K562 (cell line): ENCODE measurements at regions not wholly inside any gene's neighbourhood (a gene's known extent, or its start where the extent isn't known, plus 50 kb on each side); places are given as distances from the start of the nearest gene placed in this dataset.

Source experiments
- ATAC-seq: fragments of 200-7000 bp; cut with Tn5 transposase; 3 replicates; pipeline ENCODE4 v1.9.1; 2020; ENCODE audit warnings: moderate library complexity
- BruUV-seq: library from RNA; stranded (reverse); fragments of 400-500 nt; replicated peaks from 2 replicates; lab custom pipeline; 2021; lab: Mats Ljungman, UMichigan
- CTCF ChIA-PET: fragments of 300-600 bp; formaldehyde crosslinking; extraction: SDS; loops from one replicate; lab custom pipeline; 2021; ENCODE audit warnings: low intra/inter-chr PET ratio; lab: Yijun Ruan, JAX
- POLR2A ChIA-PET: fragments of 300-600, 350-650 bp; sonication (Branson Sonifier 250); formaldehyde crosslinking; extraction: SDS; loops from one replicate; lab custom pipeline; 2021; ENCODE audit warnings: antibody characterized with exemption, inconsistent platforms; lab: Yijun Ruan, JAX
- DNase-seq, 4 experiments: peaks; one replicate each; pipeline versions ENCODE4 v3.0.0 to v3.0.0-alpha.2; 2011 to 2018; ENCODE audit warnings: low spot score in 3 of 4, mixed read lengths in 3 of 4; ENCODE audit errors: extremely low read depth in 1 of 4
- FAIRE-seq: peaks from 2 replicates; lab custom pipeline; 2011; peaks lifted over from hg19 to GRCh38; lab: Jason Lieb, UNC
- H2AFZ ChIP-seq: 2 replicates; pipeline ENCODE4 v1.6.0; 2011; ENCODE audit warnings: low read depth, low read length, control low read depth, inconsistent platforms
- H3K27ac ChIP-seq: fragments of 200-600 bp; 3 replicates; pipeline ENCODE4 v1.8.0; 2011; ENCODE audit warnings: low read depth, mild to moderate bottlenecking, control low read depth, inconsistent platforms, low read length, moderate library complexity, mixed read lengths; ENCODE audit errors: extremely low read depth
- H3K27me3 ChIP-seq, 2 experiments: fragments of 300-600 bp in 1 of 2; 2 replicates in 1 of 2; 3 replicates in 1 of 2; pipeline versions ENCODE4 v1.6.0 to v1.8.0; 2011; ENCODE audit warnings: inconsistent platforms in 2 of 2, low read length in 2 of 2, mild to moderate bottlenecking in 1 of 2, mixed read lengths in 1 of 2, moderate library complexity in 1 of 2; ENCODE audit not compliant: control insufficient read depth in 2 of 2, insufficient read depth in 2 of 2
- H3K36me3 ChIP-seq: fragments of 300-600 bp; 3 replicates; pipeline ENCODE4 v1.8.0; 2011; ENCODE audit warnings: mild to moderate bottlenecking, low read length, inconsistent platforms; ENCODE audit not compliant: control insufficient read depth, insufficient read depth
- H3K4me1 ChIP-seq, 2 experiments: fragments of 200-600 bp in 1 of 2; replicated peaks in 1 of 2; 2 replicates in 1 of 2; 3 replicates in 1 of 2; pipeline versions ENCODE4 v1.5.1 to v1.8.0; 2011; ENCODE audit warnings: inconsistent platforms in 2 of 2, low read length in 2 of 2, mild to moderate bottlenecking in 1 of 2, mixed read lengths in 1 of 2, moderate library complexity in 1 of 2; ENCODE audit not compliant: control insufficient read depth in 2 of 2, insufficient read depth in 2 of 2
- H3K4me2 ChIP-seq: 2 replicates; pipeline ENCODE4 v1.6.1; 2011; ENCODE audit warnings: low read length, control low read depth, inconsistent platforms, mixed read lengths; ENCODE audit not compliant: insufficient read depth
- H3K4me3 ChIP-seq: fragments of 200-600 bp; sonication (generic), shearing (Covaris generic); 2 replicates; pipeline ENCODE4 v1.5.1; 2016; ENCODE audit warnings: control low read depth, inconsistent platforms
- H3K79me2 ChIP-seq: fragments of 200-600 bp; 3 replicates; pipeline ENCODE4 v1.8.0; 2011; ENCODE audit warnings: low read length, inconsistent platforms; ENCODE audit not compliant: control insufficient read depth, insufficient read depth
- H3K9ac ChIP-seq, 2 experiments: 2 replicates each; pipeline versions ENCODE4 v1.6.0 to v1.6.1; 2011; ENCODE audit warnings: low read depth in 2 of 2, low read length in 2 of 2, control low read depth in 1 of 2, inconsistent platforms in 1 of 2, mild to moderate bottlenecking in 1 of 2, mixed read lengths in 1 of 2; ENCODE audit not compliant: insufficient read depth in 1 of 2
- H3K9me1 ChIP-seq: one replicate; pipeline ENCODE4 v1.6.0; 2011; ENCODE audit warnings: inconsistent platforms, mild to moderate bottlenecking, low read length, moderate library complexity; ENCODE audit not compliant: control insufficient read depth, insufficient read depth
- H3K9me3 ChIP-seq: replicated peaks from 2 replicates; pipeline ENCODE4 v1.5.1; 2011; ENCODE audit warnings: low read depth, low read length, inconsistent platforms; ENCODE audit not compliant: control insufficient read depth, insufficient read depth
- H4K20me1 ChIP-seq: replicated peaks from 2 replicates; pipeline ENCODE4 v1.6.1; 2011; ENCODE audit warnings: low read length, inconsistent platforms, mixed read lengths; ENCODE audit not compliant: control insufficient read depth, insufficient read depth
- CBX1 ChIP-seq: sonication (generic); IDR thresholded peaks from 2 replicates; pipeline ENCODE4 v1.6.1; 2016; ENCODE audit warnings: antibody characterized with exemption, low read depth, mild to moderate bottlenecking
- CBX2 ChIP-seq: fragments of 200-600 bp; sonication (generic); IDR thresholded peaks from one replicate; pipeline ENCODE4 v1.6.1; 2012; ENCODE audit warnings: mild to moderate bottlenecking, low read length, inconsistent platforms; ENCODE audit not compliant: insufficient read depth, poor library complexity, severe bottlenecking
- FOSL1 ChIP-seq: fragments of 200-800 bp; sonication (Bioruptor generic); conservative IDR thresholded peaks from 2 replicates; pipeline ENCODE4 v1.6.1; 2016; ENCODE audit warnings: missing genetic modification characterization, missing compliant biosample characterization
- HDAC6 ChIP-seq: IDR thresholded peaks from 2 replicates; pipeline ENCODE4 v1.6.1; 2012; ENCODE audit warnings: low read depth, mild to moderate bottlenecking, control low read depth, inconsistent platforms, low read length, moderate library complexity
- HDGF ChIP-seq: fragments of 450-650 bp; IDR thresholded peaks from 2 replicates; pipeline ENCODE4 v1.6.1; 2016
- MIER1 ChIP-seq: fragments of 450-650 bp; IDR thresholded peaks from 2 replicates; pipeline ENCODE4 v1.6.1; 2016; ENCODE audit warnings: antibody characterized with exemption, mild to moderate bottlenecking, low read depth
- MYC ChIP-seq, 2 experiments: fragments of 250-450 bp in 1 of 2; sonication (Bioruptor Pico) in 1 of 2; IDR thresholded peaks; 2 replicates each; pipeline versions ENCODE4 v1.5.1 to v1.6.1; 2012 to 2021; ENCODE audit warnings: low read depth in 2 of 2, borderline replicate concordance in 1 of 2, improper control_type of control experiment in 1 of 2, low read length in 1 of 2, mild to moderate bottlenecking in 1 of 2, moderate library complexity in 1 of 2
- U2AF1 ChIP-seq: fragments of 200-400 bp; formaldehyde crosslinking; optimal IDR thresholded peaks from 2 replicates; pipeline ENCODE3; 2017; ENCODE audit warnings: mild to moderate bottlenecking, low read depth, low read length, moderate library complexity
- ZBTB17 ChIP-seq: fragments of 450-650 bp; formaldehyde crosslinking; IDR thresholded peaks from 2 replicates; pipeline ENCODE4 v1.4.0; 2020; ENCODE audit warnings: mild to moderate bottlenecking
- ZNF347 ChIP-seq: fragments of 450-650 bp; formaldehyde crosslinking; IDR thresholded peaks from 2 replicates; pipeline ENCODE4 v1.4.0; 2020; ENCODE audit warnings: low read depth, mild to moderate bottlenecking, moderate library complexity
- in situ Hi-C: fragments of 300-500 bp; cut with MboI; formaldehyde crosslinking; loops from 4 replicates; pipeline ENCODE4 v1.15.0; 2018; ENCODE audit warnings: inconsistent platforms, mixed read lengths
- intact Hi-C: fragments of 100-400 bp; cut with micrococcal nuclease; formaldehyde crosslinking; loops from 2 replicates; pipeline ENCODE4 v1.14.2; 2022
- TF ChIP-seq, protein P1 (sequence below): fragments of 450-650 bp; IDR thresholded peaks from 2 replicates; pipeline ENCODE4 v1.6.1; 2016
- TF ChIP-seq, protein P2 (sequence below): sonication (generic); formaldehyde crosslinking; IDR thresholded peaks from 2 replicates; pipeline ENCODE4 v1.8.0; 2022; ENCODE audit warnings: mild to moderate bottlenecking, missing genetic modification reagents
- TF ChIP-seq, protein P3 (sequence below): fragments of 450-650 bp; IDR thresholded peaks from 2 replicates; pipeline ENCODE4 v1.6.1; 2017; ENCODE audit warnings: antibody characterized with exemption, mild to moderate bottlenecking

DNA sequence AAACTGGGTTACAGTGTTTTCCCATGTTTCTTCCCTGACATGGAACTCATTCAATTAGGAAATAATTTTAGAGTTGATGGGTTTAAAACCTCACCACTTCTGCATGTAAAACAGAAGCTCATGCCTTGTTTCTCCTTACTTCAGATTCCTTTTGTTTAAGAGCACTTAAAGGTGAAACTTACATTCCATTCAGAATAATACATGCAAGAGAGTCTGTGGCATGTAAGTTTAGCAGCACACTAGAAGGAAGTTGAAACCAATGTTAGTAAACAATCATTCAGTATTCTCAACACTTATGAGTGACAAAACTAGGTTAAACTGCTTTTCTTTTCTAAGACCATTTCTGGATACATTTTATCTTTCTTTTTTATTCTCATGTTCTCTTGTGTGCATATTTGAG lies 495.6 kb upstream of the PTCHD4 start:
- no peaks in the 10 kb centered on the region for H3K9me1 ChIP-seq
- no peaks in the 10 kb centered on the region for H3K4me1 ChIP-seq
- ChIA-PET POLR2A (no interaction called here), CTCF (no interaction called here)
- no peak overlapping the region for H3K4me3 ChIP-seq
- ATAC-seq (no peak), DNase-seq (no peak), FAIRE-seq (no peak)
- TF ChIP-seq MYC (IDR thresholded peaks at IDR 0.05; ENCODE audit: low read depth, low read length) (no peak), MYC (CRISPR knock-in tag; IDR thresholded peaks at IDR 0.05; ENCODE audit: borderline replicate concordance, low read depth) (no peak), HDGF (no peak), MIER1 (no peak), CBX1 (no peak), ZNF347 (CRISPR knock-in tag) (no peak), ZBTB17 (CRISPR knock-in tag) (no peak), FOSL1 (tag) (no peak), U2AF1 (no peak), HDAC6 (no peak), CBX2 (no peak)
- TF ChIP-seq, protein P1, sequence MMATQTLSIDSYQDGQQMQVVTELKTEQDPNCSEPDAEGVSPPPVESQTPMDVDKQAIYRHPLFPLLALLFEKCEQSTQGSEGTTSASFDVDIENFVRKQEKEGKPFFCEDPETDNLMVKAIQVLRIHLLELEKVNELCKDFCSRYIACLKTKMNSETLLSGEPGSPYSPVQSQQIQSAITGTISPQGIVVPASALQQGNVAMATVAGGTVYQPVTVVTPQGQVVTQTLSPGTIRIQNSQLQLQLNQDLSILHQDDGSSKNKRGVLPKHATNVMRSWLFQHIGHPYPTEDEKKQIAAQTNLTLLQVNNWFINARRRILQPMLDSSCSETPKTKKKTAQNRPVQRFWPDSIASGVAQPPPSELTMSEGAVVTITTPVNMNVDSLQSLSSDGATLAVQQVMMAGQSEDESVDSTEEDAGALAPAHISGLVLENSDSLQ: no peak
- TF ChIP-seq, protein P2, sequence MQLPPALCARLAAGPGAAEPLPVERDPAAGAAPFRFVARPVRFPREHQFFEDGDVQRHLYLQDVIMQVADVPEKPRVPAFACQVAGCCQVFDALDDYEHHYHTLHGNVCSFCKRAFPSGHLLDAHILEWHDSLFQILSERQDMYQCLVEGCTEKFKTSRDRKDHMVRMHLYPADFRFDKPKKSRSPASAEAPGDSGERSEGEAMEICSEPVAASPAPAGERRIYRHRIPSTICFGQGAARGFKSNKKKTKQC (CRISPR knock-in tag): no peak
- TF ChIP-seq, protein P3, sequence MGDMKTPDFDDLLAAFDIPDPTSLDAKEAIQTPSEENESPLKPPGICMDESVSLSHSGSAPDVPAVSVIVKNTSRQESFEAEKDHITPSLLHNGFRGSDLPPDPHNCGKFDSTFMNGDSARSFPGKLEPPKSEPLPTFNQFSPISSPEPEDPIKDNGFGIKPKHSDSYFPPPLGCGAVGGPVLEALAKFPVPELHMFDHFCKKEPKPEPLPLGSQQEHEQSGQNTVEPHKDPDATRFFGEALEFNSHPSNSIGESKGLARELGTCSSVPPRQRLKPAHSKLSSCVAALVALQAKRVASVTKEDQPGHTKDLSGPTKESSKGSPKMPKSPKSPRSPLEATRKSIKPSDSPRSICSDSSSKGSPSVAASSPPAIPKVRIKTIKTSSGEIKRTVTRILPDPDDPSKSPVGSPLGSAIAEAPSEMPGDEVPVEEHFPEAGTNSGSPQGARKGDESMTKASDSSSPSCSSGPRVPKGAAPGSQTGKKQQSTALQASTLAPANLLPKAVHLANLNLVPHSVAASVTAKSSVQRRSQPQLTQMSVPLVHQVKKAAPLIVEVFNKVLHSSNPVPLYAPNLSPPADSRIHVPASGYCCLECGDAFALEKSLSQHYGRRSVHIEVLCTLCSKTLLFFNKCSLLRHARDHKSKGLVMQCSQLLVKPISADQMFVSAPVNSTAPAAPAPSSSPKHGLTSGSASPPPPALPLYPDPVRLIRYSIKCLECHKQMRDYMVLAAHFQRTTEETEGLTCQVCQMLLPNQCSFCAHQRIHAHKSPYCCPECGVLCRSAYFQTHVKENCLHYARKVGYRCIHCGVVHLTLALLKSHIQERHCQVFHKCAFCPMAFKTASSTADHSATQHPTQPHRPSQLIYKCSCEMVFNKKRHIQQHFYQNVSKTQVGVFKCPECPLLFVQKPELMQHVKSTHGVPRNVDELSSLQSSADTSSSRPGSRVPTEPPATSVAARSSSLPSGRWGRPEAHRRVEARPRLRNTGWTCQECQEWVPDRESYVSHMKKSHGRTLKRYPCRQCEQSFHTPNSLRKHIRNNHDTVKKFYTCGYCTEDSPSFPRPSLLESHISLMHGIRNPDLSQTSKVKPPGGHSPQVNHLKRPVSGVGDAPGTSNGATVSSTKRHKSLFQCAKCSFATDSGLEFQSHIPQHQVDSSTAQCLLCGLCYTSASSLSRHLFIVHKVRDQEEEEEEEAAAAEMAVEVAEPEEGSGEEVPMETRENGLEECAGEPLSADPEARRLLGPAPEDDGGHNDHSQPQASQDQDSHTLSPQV: no peak
- H3K4me2 ChIP-seq: no peak overlapping the region
- in situ Hi-C loops (no loop called here), intact Hi-C loops (no loop called here)
- no peak overlapping the region for H3K27ac ChIP-seq
- H4K20me1 ChIP-seq: no peaks in the 10 kb centered on the region
- no TSS peak for BruUV-seq
- no peak overlapping the region for H2AFZ ChIP-seq
- H3K36me3 ChIP-seq: no peaks in the 10 kb centered on the region
- H3K79me2 ChIP-seq: no peaks in the 10 kb centered on the region
- H3K9ac ChIP-seq: no peak overlapping the region
- no peaks in the 10 kb centered on the region for H3K9me3 ChIP-seq
- H3K27me3 ChIP-seq: no peaks in the 10 kb centered on the region
